GM10248 (cell line): ENCODE measurements at regions not wholly inside any gene's neighbourhood (a gene's known extent, or its start where the extent isn't known, plus 50 kb on each side); places are given as distances from the start of the nearest gene placed in this dataset.

Experiments
- CTCF ChIA-PET: fragments of 300-600 bp; sonication (Branson Sonifier 250); formaldehyde crosslinking; extraction: SDS; loops from one replicate; lab custom pipeline; 2021; ENCODE audit warnings: antibody characterized with exemption; lab: Yijun Ruan, JAX
- POLR2A ChIA-PET: fragments of 350-650 bp; sonication (Branson Sonifier 250); formaldehyde crosslinking; extraction: SDS; loops from one replicate; lab custom pipeline; 2020; ENCODE audit warnings: antibody characterized with exemption; lab: Yijun Ruan, JAX
- DNase-seq: peaks from one replicate; pipeline ENCODE4 v3.0.0; 2012; ENCODE audit errors: extremely low spot score
- CTCF ChIP-seq: IDR thresholded peaks from 2 replicates; pipeline ENCODE4 v1.5.1; 2012; ENCODE audit warnings: mild to moderate bottlenecking, low read depth; ENCODE audit errors: extremely low read depth, missing control alignments, control extremely low read depth

DNA sequence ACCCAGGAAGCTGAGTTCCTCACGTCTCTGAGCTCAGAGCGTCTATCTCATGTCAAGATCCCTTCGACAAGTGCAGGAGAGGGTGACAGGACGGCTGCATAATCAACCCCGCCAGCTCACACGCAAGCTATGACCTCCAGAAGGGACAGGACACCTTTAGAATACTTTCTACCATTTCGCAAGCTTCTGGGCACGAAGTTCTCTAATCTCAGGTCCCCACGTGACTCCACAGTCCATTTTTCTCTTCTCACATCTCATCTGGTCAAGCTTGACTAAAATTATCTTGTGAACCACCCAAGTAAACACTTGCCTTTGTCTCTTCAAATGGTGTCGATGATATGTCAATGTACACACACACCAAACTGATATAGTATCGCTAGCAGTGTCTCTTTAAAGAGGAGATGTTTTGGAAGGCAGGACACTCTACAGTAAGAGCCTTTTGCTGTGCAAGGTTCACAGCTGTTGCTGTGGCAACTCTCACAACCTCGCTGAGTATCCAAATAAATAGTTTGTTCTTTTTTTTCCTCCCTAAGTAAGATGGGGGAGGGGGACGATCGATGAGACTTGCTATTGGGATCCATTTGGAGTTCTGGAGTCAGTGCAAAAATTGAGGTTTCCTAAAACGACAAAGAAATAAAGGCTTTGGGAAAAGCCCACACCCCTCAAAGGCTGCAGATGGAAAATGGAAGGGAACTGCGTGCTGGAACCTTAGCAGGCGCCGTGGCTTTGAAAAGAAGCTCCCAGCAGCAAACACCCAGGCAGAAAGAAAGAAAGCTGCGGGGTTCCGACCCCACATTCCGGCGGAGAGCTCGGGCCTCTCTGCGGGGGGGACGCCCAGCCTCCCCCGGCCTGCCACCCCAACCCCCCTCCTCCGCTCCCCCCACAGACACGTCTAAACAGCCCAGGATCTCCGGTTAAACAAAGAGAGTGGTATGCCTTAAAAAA is 215.4 kb upstream of the UBASH3B start:
- no peak for TF ChIP-seq CTCF
- POLR2A ChIA-PET: no interaction called here
- CTCF ChIA-PET: interaction anchor here (1.5 kb wide), 1 partner anchor 9 kb away, joined by 3 read pairs; no protein-coding TSS in a partner anchor
- no peak for DNase-seq

DNA sequence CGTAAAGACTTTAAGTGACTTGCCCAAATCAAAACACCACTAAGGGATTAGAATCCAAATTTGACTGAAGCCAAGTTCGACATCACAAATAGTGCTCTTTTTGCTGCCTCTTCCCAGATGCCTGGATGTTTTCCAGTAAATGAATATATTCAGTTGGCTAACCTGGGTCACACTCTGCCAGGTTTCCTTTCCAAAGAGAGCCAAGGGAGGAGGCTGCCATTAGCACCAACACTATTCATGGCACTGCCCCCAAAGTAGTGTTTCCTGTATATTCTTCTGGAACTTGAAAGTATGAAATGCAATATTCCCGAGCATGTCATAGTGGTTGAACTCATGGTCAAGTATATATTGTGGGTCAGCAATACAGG is 219.3 kb upstream of the UBASH3B start:
- POLR2A ChIA-PET: no interaction called here
- no peak for DNase-seq
- no peak for TF ChIP-seq CTCF
- CTCF ChIA-PET: no interaction called here

DNA sequence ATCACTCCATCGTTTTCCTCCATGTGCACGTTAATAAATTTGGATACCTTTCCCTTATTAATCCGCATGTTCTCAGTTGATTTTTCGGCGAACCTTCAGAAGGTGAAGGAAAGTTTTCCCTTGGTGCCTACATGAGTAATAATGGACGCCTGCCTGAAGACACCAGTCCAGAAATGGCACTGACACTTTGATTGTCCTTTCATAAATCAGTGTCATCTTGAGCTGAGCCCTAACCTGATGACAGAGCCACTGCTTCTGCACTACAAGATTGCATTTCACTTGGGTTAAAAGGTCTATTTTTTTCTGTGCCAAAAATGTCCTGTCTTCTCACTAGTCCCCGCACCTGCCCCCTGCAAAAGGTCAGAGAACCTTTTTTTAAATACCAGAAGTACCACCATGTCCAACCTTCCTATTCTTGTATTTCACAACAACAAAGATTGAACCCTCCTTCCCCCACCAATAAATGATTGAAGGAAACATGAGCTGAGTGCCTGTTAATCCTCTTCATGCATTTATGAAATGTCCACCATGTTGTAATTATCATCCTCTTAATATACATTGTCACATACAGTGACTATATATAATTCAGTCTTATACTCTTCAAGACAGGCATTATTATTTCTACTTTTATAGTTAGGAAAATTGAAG is 219.9 kb upstream of the UBASH3B start:
- POLR2A ChIA-PET: no interaction called here
- no peak for TF ChIP-seq CTCF
- CTCF ChIA-PET: no interaction called here
- no peak for DNase-seq

DNA sequence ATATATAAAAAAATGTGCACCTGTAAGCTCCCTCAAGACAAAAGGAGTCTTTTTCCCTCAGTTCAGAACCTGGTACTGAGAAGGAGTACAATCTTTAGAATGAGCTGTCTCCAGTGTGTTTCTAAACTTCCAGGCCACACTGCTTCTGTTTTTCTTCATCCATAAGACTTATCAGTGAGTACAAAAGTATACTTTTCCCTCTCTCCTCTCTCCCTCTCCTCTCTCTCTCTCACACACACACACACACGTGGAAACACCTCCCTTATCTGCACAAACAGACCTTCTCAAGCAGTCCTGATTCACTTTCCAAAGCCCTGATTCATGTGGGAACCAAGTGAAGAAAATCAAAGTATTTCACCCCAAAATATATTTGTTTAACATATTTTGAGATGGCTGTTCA is 220.7 kb upstream of the UBASH3B start:
- POLR2A ChIA-PET: no interaction called here
- CTCF ChIA-PET: interaction anchor here (1.3 kb wide), 1 partner anchor 12 kb away, joined by 3 read pairs; no protein-coding TSS in a partner anchor
- no peak for DNase-seq
- TF ChIP-seq CTCF: no peak

DNA sequence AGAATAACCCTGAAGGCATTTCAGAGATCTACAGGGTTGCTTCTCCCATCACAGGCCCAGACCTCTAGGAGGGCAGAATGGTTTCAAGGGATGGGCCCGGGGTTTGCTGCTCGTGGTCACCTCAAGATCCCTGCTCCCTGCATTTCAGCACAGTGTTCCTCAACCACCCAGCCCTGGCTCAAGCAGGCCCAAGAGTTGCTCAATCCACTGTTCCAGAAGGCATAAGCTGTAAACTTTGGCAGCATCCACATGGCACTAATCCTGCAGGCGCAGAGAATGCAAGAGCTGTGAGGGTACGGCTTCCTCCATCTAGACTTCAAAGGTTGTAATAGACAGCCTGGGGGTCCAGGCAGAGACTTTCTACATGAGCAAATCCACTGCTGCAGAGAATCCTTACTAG is 225.0 kb upstream of the UBASH3B start:
- DNase-seq: no peak

More for the DNA sequence above, 225.0 kb upstream of the UBASH3B start:
- TF ChIP-seq CTCF: no peak
- ChIA-PET POLR2A (no interaction called here), CTCF (interaction anchor here (1.3 kb wide), 1 partner anchor 10 kb away, joined by 3 read pairs; no protein-coding TSS in a partner anchor)
